Right ventricle myocardium superior (tissue), 1 donor: ENCODE measurements at regions not wholly inside any gene's neighbourhood (a gene's known extent, or its start where the extent isn't known, plus 50 kb on each side); places are given as distances from the start of the nearest gene placed in this dataset.
"Not testable (repeated sequence)": the region's sequence is repeated elsewhere in the genome, so short reads cannot be mapped to it uniquely, and the experiment has no call there.

Experiments used
- ATAC-seq: fragments of 200-7000 bp; cut with Tn5 transposase; one replicate; pipeline ENCODE4 v1.9.1; 2020; ENCODE audit warnings: mild to moderate bottlenecking; ENCODE audit not compliant: poor library complexity
- DNase-seq: peaks from one replicate; pipeline ENCODE4 v3.0.0-alpha.2; 2020
- intact Hi-C: fragments of 100-400 bp; cut with DNase I; formaldehyde crosslinking; loops from one replicate; pipeline ENCODE4 v1.11.2; 2022
- donor health status: DM: no; HTN: yes; CAD: no; lungs with severe emphysema.

- no peak for DNase-seq
- intact Hi-C loops, result no loop called here
- ATAC-seq, result no peak
Measured at GRCh38 chr11:38416141-38416540, 1818.1 kb upstream of the RAG2 start.

- intact Hi-C loops, result no loop called here
- ATAC-seq, result no peak
- no peak for DNase-seq
Measured at GRCh38 chr11:38411149-38411548, 1813.1 kb upstream of the RAG2 start.

- intact Hi-C loops, result no loop called here
- ATAC-seq, result no peak
- DNase-seq, result no peak
Measured at GRCh38 chr11:38402063-38402462, 1804.0 kb upstream of the RAG2 start.

GRCh38 chr11:38392176-38392575 is 1794.1 kb upstream of the RAG2 start:
- DNase-seq (no peak), ATAC-seq (no peak)
- intact Hi-C loops, result no loop called here

DNA sequence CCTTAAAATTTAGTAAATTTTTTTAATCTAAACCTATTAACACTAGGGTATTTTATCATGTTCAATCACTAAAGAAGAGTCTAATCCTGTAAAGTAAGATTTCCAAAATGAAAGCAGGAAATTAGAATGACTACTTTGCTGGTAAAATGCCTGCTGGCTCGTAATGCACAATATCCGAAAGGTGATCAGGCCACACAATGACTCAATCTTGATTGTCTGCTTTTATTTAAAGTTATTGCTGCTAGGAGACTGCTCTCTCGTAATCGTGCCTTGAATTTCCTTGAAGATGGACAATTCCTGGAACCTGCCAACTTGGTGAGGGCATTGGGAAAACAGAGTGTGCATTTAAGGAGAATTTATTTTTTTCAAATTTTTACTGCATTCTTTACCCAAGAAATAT is 1786.5 kb upstream of the RAG2 start:
- DNase-seq (no peak), ATAC-seq (no peak)
- intact Hi-C loops, result no loop called here

- no peak for ATAC-seq
- intact Hi-C loops, result no loop called here
- no peak for DNase-seq
Measured at GRCh38 chr11:38365274-38365673, 1767.2 kb upstream of the RAG2 start.

DNA sequence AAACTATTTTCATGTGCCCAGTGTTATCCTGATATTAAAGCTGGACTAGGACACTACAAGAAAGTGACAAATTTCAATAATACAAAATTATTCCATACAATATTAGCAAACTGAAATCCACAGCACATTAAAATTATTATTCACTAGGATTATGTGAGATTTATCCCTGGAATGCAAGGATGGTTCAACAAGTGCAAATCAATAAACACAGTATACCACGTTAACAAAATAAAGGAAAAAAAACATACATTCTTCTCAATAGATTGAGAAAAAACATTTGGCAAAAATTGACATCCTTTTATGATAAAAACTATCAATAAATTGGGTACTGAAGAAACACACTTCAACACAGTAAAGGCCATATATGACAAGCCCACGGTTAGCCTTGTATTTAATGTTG is 1758.2 kb upstream of the RAG2 start:
- DNase-seq (no peak), ATAC-seq (no peak)
- intact Hi-C loops, result no loop called here

- intact Hi-C loops, result no loop called here
- ATAC-seq, result no peak
Measured at GRCh38 chr11:38345286-38345685, 1747.2 kb upstream of the RAG2 start.

GRCh38 chr11:38341612-38342011 is 1743.6 kb upstream of the RAG2 start:
- intact Hi-C loops, DNase-seq, ATAC-seq: not testable (repeated sequence)

More at GRCh38 chr11:38345286-38345685, 1747.2 kb upstream of the RAG2 start:
- DNase-seq, result no peak

- ATAC-seq (no peak), DNase-seq (no peak)
- intact Hi-C loops, result no loop called here
Measured at GRCh38 chr11:38339835-38340440, 1741.9 kb upstream of the RAG2 start.

GRCh38 chr11:38338022-38338421 is 1740.0 kb upstream of the RAG2 start:
- intact Hi-C loops, DNase-seq, ATAC-seq: not testable (repeated sequence)

- no peak for ATAC-seq
- no peak for DNase-seq
- intact Hi-C loops, result no loop called here
Measured at GRCh38 chr11:38332046-38332445, 1734.0 kb upstream of the RAG2 start.

DNA sequence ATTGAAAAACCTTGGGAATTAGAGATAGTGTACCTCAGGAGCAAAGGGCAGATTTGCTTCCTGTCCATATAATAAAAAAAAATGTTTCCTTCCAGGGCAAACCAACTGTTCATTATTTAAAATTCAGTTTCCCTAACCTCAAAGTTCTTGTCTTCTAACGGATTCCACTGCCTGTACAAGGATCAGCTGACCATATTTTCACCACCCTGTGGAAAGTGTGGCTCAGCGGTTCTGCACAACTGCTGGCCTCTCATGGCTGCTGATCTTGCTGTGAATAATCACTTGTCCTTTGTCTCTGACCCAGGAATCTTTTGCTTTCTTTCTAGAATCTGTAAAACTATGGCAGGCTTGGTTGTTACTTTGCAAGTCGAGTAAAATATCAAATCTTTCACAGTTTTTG is 1732.5 kb upstream of the RAG2 start:
- no peak for DNase-seq
- intact Hi-C loops, result no loop called here
- no peak for ATAC-seq

- ATAC-seq (no peak), DNase-seq (no peak)
- intact Hi-C loops, result no loop called here
Measured at GRCh38 chr11:38323961-38324761, 1726.1 kb upstream of the RAG2 start.

GRCh38 chr11:38315151-38315550 is 1717.1 kb upstream of the RAG2 start:
- ATAC-seq (no peak), DNase-seq (no peak)
- intact Hi-C loops, result no loop called here

DNA sequence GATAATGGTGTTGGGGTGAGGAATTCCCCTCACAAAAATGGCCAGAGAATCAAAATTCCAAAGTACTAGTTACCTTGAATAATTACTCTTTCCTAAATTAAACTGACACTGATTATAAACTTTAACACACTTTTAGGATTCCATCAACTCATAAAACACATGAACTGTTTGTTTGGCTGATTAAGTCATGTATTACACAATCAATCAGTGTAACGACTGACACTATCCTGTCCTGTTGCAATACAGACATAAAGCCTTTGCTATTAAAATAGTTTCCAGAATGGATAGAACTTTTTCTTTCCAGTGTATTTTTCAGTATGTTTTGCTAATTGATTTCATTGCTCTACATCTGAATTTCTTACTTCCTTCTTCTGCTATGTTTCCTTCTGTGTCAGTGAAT is 1709.4 kb upstream of the RAG2 start:
- ATAC-seq (no peak), DNase-seq (no peak)
- intact Hi-C loops, result no loop called here

GRCh38 chr11:38305682-38306081 is 1707.6 kb upstream of the RAG2 start:
- ATAC-seq, result peak; percentile 12
- DNase-seq, result no peak
- intact Hi-C loops, result no loop called here

- intact Hi-C loops, result no loop called here
- ATAC-seq, result no peak
- DNase-seq, result no peak
Measured at GRCh38 chr11:38304926-38305325, 1706.9 kb upstream of the RAG2 start.

DNA sequence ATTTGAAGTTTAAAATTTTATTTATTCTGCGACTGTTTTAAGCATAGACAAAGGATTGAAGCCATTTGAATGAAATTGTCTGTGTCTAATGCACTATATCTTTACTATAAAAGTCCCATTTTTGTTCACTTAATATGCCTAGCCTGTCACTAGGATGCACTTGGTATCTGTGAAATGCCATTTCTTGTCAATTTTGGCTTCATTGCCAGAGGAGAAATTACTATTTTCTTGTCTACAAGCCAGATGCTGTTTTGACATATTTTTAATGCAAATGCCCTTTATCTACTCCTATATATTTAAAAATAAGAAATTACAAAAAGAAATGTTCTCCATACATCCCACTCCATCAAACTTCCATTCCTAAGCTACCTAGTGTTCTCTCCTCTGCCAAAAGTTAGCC is 1704.5 kb upstream of the RAG2 start:
- ATAC-seq, result no peak
- no peak for DNase-seq
- intact Hi-C loops, result no loop called here

DNA sequence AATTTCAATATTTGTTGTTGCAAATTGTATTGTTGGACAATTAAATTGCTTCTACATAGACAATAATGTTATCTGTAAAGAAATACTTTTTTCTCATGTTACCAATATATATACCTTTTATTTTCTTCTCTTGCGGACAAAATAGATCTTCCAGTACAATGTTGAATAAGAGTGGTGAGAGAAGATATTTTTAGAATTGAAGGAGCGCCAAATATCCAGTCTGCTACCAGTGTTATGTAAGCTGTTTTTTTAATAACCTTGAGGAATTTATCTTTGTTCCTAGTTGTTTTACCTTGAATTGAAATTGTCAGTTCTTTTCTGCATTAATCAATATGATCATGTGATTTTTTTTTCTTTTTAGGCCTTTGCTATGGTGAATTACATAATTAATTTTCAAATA is 1702.5 kb upstream of the RAG2 start:
- DNase-seq, result no peak
- peak; percentile 71 for ATAC-seq
- intact Hi-C loops, result no loop called here
